ENCODE measurements at regions not wholly inside any gene's neighbourhood (a gene's known extent, or its start where the extent isn't known, plus 50 kb on each side); places are given as distances from the start of the nearest gene placed in this dataset.

DNA sequence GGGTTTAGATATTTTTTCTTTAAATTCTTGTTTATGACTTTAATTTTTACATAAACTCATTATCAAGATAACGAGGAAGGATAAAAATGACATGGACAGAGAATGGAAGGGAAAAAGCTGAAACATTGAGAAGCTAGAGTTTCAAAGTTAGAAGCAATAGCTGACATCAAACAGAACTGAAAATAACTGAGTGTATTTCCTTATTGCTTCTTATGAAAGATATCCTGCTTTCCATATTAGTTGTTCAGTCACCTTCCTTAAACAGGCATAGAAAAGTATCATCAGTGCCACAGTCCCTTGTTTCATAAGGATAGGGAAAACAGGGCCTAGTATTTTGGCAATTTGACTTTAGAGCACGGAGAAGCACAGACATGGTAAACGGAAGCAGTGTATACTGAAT lies 460.5 kb upstream of the GHITM start:
- CTCF ChIA-PET: interaction anchor here (0.8 kb wide), 1 partner anchor 11 kb away, joined by 3 read pairs; no protein-coding TSS in a partner anchor
- Mint-ChIP-seq H3K36me3 (ENCODE audit: low read depth) (no peaks in the 10 kb centered on the region), H3K9me3 (no peaks in the 10 kb centered on the region), H3K27me3 (ENCODE audit: low read depth) (no peaks in the 10 kb centered on the region), H3K27ac (no peak overlapping the region), H3K4me1 (ENCODE audit: low read depth) (peaks cover 6% of the 10 kb centered on the region), H3K4me3 (no peak overlapping the region)
- intact Hi-C loops (cut with micrococcal nuclease): no loop called here
- no peak for DNase-seq

DNA sequence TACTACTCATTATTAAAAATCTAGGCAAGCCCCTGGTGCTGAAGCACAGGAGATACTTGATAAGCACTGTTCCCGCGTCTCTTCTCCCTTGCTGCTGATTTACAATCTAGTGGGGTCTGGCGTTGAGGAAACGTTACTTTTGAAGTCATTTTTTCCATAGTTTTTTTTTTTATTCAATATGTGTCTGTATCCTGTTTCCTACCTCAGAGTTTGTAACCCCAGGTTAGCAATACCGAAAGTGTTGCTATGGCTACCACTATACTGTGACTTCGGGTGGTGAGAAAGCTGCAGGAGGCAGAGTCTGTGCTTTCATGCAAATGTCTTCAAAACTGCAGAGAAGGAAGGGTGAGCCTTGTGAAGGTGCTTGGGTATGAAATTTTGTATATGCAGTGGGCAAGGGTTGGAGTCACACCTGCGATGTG lies 458.8 kb upstream of the GHITM start:
- Mint-ChIP-seq H3K27me3 (ENCODE audit: low read depth) (no peaks in the 10 kb centered on the region), H3K27ac (no peak overlapping the region), H3K4me3 (no peak overlapping the region), H3K36me3 (ENCODE audit: low read depth) (no peaks in the 10 kb centered on the region), H3K9me3 (no peaks in the 10 kb centered on the region), H3K4me1 (ENCODE audit: low read depth) (peaks cover 6% of the 10 kb centered on the region)
- CTCF ChIA-PET: interaction anchor here (0.5 kb wide), 1 partner anchor 10 kb away, joined by 4 read pairs; no protein-coding TSS in a partner anchor
- DNase-seq: peak; percentile 42
- intact Hi-C loops (cut with micrococcal nuclease): no loop called here

DNA sequence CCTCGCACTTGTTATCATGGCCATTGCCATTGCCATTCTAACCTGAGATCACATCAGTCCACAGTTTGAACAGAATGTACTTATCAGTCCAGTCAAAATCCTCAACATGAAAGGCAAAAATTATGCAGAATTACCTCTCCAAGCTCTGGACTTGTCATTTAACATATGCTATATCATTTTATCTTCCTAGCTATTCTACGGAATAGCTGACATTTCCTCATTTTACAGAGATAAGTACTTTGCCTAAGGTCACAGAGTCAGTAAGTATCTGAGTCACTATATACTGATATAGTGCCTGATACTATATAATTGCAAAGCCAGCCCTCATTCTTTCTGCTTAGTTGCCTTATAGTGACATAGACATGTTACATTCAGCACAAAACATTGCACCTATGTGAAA lies 456.9 kb upstream of the GHITM start:
- no peaks in the 10 kb centered on the region for H3K36me3 Mint-ChIP-seq (ENCODE audit: low read depth)
- CTCF ChIA-PET: no interaction called here
- no peak for DNase-seq
- H3K27me3 Mint-ChIP-seq (ENCODE audit: low read depth): no peaks in the 10 kb centered on the region
- peaks cover 6% of the 10 kb centered on the region for H3K4me1 Mint-ChIP-seq (ENCODE audit: low read depth)
- H3K27ac Mint-ChIP-seq: no peak overlapping the region
- no peak overlapping the region for H3K4me3 Mint-ChIP-seq
- H3K9me3 Mint-ChIP-seq: no peaks in the 10 kb centered on the region
- intact Hi-C loops (cut with micrococcal nuclease): no loop called here

DNA sequence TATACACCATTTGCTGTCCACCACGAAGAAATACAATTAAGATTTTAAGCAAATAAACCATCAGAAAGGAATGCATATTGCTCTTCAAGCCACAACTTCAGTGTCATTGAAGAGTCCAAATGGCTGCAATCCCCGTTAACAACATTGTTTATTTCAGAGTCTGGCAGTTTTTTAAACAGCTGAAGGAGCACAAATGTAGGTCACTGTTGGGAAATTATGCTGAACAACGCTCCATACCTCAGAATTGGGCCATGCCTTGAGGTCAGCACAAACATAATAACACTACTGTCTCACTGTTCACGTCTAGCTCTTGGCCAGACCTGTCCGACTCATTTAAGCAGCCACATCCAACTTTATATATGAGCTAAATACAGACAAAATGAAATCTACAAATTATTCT lies 453.9 kb upstream of the GHITM start:
- Mint-ChIP-seq H3K9me3 (no peaks in the 10 kb centered on the region), H3K27ac (no peak overlapping the region), H3K4me3 (no peak overlapping the region), H3K4me1 (ENCODE audit: low read depth) (peaks cover 4% of the 10 kb centered on the region), H3K27me3 (ENCODE audit: low read depth) (no peaks in the 10 kb centered on the region), H3K36me3 (ENCODE audit: low read depth) (no peaks in the 10 kb centered on the region)
- CTCF ChIA-PET: interaction anchor here (0.6 kb wide), 1 partner anchor 9 kb away, joined by 3 read pairs; no protein-coding TSS in a partner anchor
- intact Hi-C loops (cut with micrococcal nuclease): no loop called here
- no peak for DNase-seq

DNA sequence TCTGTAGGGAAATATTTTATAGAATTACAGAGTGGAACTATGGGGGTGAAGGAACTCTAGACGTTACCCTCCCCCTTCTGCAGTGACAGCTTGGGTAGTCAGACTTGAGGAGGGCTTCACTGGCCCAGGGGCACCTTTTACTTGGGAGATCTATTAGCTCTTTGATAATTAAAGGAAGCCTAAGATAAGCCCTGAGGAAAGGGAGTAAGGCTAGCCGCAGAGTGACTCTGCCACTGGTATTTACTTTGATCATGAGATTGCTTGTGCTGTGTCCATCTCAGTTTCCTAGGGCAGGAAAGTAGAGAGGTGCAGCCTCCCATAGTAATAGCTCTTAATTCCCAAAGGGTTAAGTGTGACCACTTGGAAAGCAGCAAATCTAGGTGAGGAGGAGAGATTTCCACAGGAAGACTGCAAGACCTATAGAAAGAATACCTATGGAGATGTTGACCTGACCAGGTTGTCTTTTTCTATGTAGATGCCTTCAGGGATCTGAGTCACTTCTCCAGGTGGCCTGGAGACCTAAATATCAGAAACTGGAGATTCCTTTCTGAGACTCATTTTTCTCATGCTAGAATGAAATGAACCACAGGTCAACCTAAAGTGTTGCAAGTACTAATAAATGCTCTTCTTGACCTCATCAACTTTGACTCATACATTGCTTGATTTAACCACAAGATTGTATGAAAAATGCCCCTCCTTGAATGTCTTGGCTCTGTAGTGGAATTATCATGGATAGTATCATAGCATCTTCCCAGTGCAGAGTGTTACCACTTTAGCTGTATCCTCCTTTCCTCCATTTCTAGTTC lies 447.3 kb upstream of the GHITM start:
- CTCF ChIA-PET: no interaction called here
- no peak for DNase-seq
- no peaks in the 10 kb centered on the region for H3K27me3 Mint-ChIP-seq (ENCODE audit: low read depth)
- no peaks in the 10 kb centered on the region for H3K9me3 Mint-ChIP-seq
- intact Hi-C loops (cut with micrococcal nuclease): no loop called here
- H3K27ac Mint-ChIP-seq: no peak overlapping the region
- no peak overlapping the region for H3K4me3 Mint-ChIP-seq
- H3K36me3 Mint-ChIP-seq (ENCODE audit: low read depth): no peaks in the 10 kb centered on the region
- H3K4me1 Mint-ChIP-seq (ENCODE audit: low read depth): no peaks in the 10 kb centered on the region

DNA sequence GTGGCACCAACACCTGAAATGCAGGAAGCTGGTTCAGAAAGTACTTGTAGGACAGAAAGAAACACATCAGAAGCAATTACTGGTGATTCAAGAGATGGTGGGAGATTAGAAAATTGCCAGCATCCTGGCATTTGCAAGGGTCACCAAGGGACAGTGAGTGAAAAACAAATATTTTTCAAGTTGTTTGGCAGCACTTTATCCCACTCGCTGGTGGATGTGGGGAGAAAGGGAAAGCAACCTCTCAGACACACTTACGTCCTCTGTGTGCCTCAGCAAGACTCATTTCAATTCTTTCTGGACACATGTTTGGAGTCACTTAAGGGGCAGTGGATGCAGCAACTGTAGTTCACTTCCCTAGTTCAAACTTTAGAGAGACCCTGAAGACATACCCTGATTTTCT lies 440.4 kb upstream of the GHITM start:
- Mint-ChIP-seq H3K9me3 (no peaks in the 10 kb centered on the region), H3K27me3 (ENCODE audit: low read depth) (no peaks in the 10 kb centered on the region), H3K36me3 (ENCODE audit: low read depth) (no peaks in the 10 kb centered on the region), H3K27ac (no peak overlapping the region), H3K4me3 (no peak overlapping the region), H3K4me1 (ENCODE audit: low read depth) (no peaks in the 10 kb centered on the region)
- intact Hi-C loops (cut with micrococcal nuclease): no loop called here
- DNase-seq: no peak
- CTCF ChIA-PET: no interaction called here

DNA sequence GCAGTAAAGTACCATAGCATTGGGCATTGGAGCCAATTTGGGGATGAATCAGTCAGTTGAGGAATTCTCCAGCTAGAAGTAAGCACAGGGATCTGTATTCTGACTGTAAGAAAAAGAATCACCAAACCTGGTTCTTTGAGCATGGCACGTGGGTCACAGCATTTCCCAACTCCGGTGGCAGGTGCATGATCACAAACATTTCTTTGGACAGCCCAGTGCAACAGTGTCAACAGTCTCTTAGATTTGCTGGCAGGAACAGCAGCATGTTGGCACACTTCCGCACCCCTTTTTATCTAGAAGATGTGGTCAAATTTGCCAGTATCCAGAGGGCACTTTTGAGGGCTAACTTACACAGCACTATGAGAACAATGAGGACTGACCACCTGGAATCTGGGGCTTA lies 437.5 kb upstream of the GHITM start:
- H3K27me3 Mint-ChIP-seq (ENCODE audit: low read depth): no peaks in the 10 kb centered on the region
- no peak overlapping the region for H3K4me3 Mint-ChIP-seq
- no peaks in the 10 kb centered on the region for H3K4me1 Mint-ChIP-seq (ENCODE audit: low read depth)
- intact Hi-C loops (cut with micrococcal nuclease): no loop called here
- CTCF ChIA-PET: no interaction called here
- DNase-seq: no peak
- H3K9me3 Mint-ChIP-seq: no peaks in the 10 kb centered on the region
- no peak overlapping the region for H3K27ac Mint-ChIP-seq
- no peaks in the 10 kb centered on the region for H3K36me3 Mint-ChIP-seq (ENCODE audit: low read depth)

DNA sequence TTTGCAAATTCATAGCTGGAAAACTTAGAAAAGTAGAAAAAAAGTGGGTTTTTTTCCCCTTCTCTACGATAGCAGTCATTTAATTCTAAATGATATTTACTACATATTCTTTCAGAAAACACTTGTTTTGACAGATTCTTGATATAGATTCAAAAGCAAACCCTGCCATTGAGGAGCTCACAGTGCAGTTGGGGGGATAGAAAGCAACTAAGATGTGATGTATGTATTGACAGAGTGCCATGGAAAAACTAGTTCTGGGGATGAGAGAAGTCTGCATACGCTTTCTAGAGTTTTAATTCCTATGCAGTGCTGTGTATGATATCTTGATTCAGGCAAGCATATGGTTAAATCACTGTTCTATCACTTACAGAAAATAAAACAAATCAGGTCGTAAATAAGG lies 436.6 kb upstream of the GHITM start:
- CTCF ChIA-PET: no interaction called here
- Mint-ChIP-seq H3K4me3 (no peak overlapping the region), H3K9me3 (no peaks in the 10 kb centered on the region), H3K36me3 (ENCODE audit: low read depth) (no peaks in the 10 kb centered on the region), H3K27ac (no peak overlapping the region), H3K4me1 (ENCODE audit: low read depth) (no peaks in the 10 kb centered on the region), H3K27me3 (ENCODE audit: low read depth) (no peaks in the 10 kb centered on the region)
- DNase-seq: no peak
- intact Hi-C loops (cut with micrococcal nuclease): no loop called here

DNA sequence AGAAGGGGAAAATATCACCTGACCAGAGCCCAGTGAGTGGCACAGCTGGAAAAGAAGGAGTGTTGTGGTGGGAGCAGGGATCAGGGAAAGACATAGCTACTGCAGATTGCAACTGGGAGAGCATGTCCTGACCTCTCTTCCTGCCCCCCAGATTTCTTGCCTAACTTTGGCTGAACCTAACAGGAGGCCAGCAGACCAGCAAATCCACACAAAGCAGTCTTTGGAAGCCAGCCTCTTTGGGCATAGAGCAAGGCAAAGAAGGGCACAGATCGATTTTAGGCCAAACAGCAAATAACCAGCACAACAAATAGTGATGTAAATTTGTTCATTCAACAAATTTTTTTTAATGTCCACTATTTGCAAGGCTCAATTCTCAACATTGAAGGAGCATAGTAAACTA lies 433.2 kb upstream of the GHITM start:
- no peak overlapping the region for H3K27ac Mint-ChIP-seq
- no peaks in the 10 kb centered on the region for H3K36me3 Mint-ChIP-seq (ENCODE audit: low read depth)
- no peaks in the 10 kb centered on the region for H3K4me1 Mint-ChIP-seq (ENCODE audit: low read depth)

DNA sequence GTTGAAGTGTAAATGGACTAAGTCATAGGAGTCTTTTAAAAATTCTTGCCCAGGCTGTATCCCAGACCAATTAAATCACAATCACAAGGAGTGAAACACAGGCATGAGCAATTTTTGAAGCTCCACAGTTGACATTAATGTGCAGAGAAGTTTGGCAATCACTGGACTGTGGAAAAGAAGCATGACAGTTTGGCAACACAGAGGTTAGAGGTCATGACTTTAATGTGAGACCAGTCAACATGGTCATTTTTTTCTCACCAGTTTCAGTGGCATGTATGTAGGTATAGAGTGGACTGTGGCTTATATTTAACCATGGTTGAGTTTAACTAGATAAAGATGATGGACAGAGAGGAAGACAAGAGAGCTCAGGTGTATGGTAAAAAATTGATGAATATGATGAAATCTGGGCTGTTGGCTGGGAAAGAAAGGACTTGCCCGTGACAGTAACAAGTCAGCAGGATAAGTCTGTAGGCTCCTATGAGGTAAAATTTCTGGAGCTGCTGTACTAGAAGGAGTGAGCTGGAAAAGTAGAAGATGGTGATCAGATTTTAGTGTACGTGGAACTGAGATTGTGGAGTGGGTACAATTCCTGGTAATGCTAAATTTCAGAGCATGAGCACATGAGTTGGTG lies 432.2 kb upstream of the GHITM start:
- DNase-seq: no peak
- Mint-ChIP-seq H3K27ac (no peak overlapping the region), H3K36me3 (ENCODE audit: low read depth) (no peaks in the 10 kb centered on the region), H3K4me1 (ENCODE audit: low read depth) (no peaks in the 10 kb centered on the region), H3K27me3 (ENCODE audit: low read depth) (no peaks in the 10 kb centered on the region), H3K9me3 (no peaks in the 10 kb centered on the region), H3K4me3 (no peak overlapping the region)
- CTCF ChIA-PET: no interaction called here
- intact Hi-C loops (cut with micrococcal nuclease): no loop called here

More for the DNA sequence above, 433.2 kb upstream of the GHITM start:
- CTCF ChIA-PET: no interaction called here
- intact Hi-C loops (cut with micrococcal nuclease): no loop called here
- no peaks in the 10 kb centered on the region for H3K9me3 Mint-ChIP-seq
- H3K4me3 Mint-ChIP-seq: no peak overlapping the region
- no peaks in the 10 kb centered on the region for H3K27me3 Mint-ChIP-seq (ENCODE audit: low read depth)
- DNase-seq: no peak

DNA sequence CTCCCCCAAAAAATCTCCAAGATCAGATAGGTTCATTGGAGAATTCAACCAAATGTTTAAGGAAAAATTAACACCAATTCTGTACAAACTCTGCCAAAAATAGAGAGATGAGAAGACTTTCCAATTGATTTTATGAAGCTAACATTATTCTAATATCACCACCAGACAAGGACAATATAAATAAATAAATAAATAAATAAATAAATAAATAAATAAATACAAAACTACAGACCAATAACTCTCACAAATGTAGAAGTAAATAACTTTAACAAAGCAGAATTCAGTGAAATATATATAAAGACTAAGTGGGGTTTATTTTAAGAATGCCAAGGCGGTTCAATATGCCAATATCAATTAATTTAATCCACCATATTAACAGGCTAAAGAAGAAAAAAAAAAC lies 425.9 kb upstream of the GHITM start:
- H3K27me3 Mint-ChIP-seq (ENCODE audit: low read depth): no peaks in the 10 kb centered on the region
- CTCF ChIA-PET: no interaction called here
- H3K4me1 Mint-ChIP-seq (ENCODE audit: low read depth): no peaks in the 10 kb centered on the region
- H3K4me3 Mint-ChIP-seq: no peak overlapping the region
- H3K27ac Mint-ChIP-seq: no peak overlapping the region
- H3K36me3 Mint-ChIP-seq (ENCODE audit: low read depth): no peaks in the 10 kb centered on the region
- no peak for DNase-seq
- intact Hi-C loops (cut with micrococcal nuclease): no loop called here
- no peaks in the 10 kb centered on the region for H3K9me3 Mint-ChIP-seq

DNA sequence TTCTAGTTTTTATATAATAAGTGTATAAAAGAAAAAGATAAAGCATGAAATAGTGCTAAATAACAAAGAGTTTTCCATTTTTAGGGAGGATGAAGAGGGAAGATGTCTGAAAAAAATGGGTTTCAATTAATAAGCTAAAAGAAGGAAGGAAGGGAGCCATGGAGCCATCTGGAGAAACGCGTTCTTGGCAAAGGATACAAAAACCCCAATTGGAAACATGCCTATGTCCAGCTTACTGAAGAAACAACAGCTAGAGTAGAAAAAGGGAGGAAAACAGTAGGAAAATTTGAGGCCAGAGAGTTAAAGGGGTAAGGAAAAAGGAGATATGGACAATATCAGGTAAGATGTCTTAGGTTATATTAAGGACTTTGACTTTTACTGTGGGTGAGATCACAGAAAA lies 416.2 kb upstream of the GHITM start:
- Mint-ChIP-seq H3K27me3 (ENCODE audit: low read depth) (no peaks in the 10 kb centered on the region), H3K4me3 (no peak overlapping the region), H3K4me1 (ENCODE audit: low read depth) (no peaks in the 10 kb centered on the region), H3K27ac (no peak overlapping the region), H3K36me3 (ENCODE audit: low read depth) (no peaks in the 10 kb centered on the region), H3K9me3 (peaks cover 5% of the 10 kb centered on the region)
- CTCF ChIA-PET: no interaction called here
- DNase-seq: no peak
- intact Hi-C loops (cut with micrococcal nuclease): no loop called here

All from activated naive CD4-positive, alpha-beta T cell treated with anti-CD3 and anti-CD28 coated beads for 36 hours (primary cell).